ENCODE measurements at regions not wholly inside any gene's neighbourhood (a gene's known extent, or its start where the extent isn't known, plus 50 kb on each side); places are given as distances from the start of the nearest gene placed in this dataset.

DNA sequence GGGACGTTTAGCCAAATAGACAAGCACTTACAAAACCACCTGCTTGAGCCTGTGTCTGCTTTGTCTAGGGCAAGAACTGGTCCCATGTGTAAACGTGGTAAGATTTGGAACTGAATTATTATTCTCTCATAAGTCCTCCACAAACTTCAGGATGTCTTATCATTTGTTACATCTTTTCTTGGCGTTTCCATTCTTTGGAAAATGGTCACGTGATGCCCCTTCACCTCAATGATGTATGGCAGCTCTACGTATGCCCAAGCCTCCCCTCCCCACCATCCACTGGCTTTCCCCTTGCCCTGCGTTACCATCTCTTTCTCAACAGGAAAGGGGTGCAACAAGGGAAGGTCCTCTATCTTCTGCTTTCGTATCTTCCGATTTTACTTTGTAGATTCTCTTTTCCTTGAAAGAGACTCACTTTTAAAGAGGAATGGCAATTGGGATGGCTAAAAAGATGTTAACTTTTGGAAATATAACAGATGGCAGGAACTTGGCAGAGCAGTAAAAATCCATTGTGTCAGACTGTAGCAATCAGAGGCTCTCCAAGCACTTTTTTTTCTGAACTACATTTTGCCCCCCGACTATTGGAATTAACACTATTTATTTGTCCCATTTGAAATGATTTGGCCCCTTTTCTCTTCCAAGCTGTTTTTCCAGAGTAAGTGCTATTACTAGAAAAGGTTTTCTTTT lies 117.6 kb downstream of the FAT3 start:
- TF ChIP-seq EZH2 (IDR thresholded peaks at IDR 0.05; ENCODE audit: insufficient read depth, poor library complexity, severe bottlenecking) (no peak), EZH2phosphoT487 (IDR thresholded peaks at IDR 0.05; ENCODE audit: insufficient read depth, low read depth) (no peak)

Measured in GM23248 (cell line).